ENCODE measurements at regions not wholly inside any gene's neighbourhood (a gene's known extent, or its start where the extent isn't known, plus 50 kb on each side); places are given as distances from the start of the nearest gene placed in this dataset.
"Not testable (repeated sequence)": the region's sequence is repeated elsewhere in the genome, so short reads cannot be mapped to it uniquely, and the experiment has no call there.

- H3K4me3 ChIP-seq (ENCODE audit: low read depth, low read length); DNase-seq (ENCODE audit: low read depth): not testable (repeated sequence)
Measured at GRCh38 chr1:66424530-66424929, 109.4 kb upstream of the SGIP1 start.

DNA sequence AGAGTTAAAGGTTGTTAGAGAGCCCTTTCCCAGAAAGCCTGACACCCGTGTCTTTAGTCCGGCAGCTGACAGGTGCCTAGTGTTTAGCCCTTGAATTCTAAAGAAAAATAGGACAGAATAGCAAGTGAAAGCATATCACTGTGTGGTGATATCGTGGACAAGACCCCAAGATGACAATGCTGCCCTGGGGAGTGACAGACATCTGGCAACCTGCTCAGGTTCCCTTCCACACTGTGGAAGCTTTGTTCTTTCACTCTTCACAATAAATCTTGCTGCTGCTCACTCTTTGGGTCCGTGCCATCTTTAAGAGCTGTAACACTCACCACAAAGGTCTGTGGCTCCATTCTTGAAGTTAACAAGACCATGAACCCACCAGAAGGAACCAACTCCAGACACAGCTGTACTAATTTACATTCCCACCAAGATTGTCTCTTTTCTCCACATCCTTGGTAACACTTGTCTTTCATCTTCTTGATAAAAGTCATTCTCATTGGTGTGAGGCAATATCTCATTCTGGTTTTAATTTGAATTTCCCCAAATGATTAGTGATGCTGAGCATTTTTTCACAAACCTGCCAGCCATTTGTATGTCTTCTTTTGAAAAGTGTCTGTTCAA, 107.6 kb upstream of the SGIP1 start:
- TF ChIP-seq, protein P1, sequence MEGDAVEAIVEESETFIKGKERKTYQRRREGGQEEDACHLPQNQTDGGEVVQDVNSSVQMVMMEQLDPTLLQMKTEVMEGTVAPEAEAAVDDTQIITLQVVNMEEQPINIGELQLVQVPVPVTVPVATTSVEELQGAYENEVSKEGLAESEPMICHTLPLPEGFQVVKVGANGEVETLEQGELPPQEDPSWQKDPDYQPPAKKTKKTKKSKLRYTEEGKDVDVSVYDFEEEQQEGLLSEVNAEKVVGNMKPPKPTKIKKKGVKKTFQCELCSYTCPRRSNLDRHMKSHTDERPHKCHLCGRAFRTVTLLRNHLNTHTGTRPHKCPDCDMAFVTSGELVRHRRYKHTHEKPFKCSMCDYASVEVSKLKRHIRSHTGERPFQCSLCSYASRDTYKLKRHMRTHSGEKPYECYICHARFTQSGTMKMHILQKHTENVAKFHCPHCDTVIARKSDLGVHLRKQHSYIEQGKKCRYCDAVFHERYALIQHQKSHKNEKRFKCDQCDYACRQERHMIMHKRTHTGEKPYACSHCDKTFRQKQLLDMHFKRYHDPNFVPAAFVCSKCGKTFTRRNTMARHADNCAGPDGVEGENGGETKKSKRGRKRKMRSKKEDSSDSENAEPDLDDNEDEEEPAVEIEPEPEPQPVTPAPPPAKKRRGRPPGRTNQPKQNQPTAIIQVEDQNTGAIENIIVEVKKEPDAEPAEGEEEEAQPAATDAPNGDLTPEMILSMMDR (conservative IDR thresholded peaks at IDR 0.05; ENCODE audit: low read depth, low read length) = no peak
- DNase-seq (ENCODE audit: low read depth) = no peak

DNA sequence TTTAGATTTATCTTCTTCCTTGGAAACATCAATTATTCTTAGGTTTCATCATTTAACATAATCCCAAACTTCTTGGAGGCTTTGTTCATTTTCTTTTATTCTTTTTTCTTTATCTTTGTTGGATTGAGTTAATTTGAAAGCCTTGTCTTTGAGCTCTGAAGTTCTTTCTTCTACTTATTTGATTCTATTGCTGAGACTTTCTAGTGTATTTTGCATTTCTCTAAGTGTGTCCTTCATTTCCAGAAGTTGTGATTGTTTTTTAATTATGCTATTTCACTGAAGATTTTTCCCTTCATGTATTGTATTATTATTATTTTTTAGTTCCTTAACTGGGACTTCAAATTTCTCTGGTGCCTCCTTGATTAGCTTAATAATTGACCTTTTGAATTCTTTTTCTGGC, 103.1 kb upstream of the SGIP1 start:
- DNase-seq (ENCODE audit: low read depth); H3K4me3 ChIP-seq (ENCODE audit: low read depth, low read length): not testable (repeated sequence)

More for the DNA sequence above, 107.6 kb upstream of the SGIP1 start:
- H3K4me3 ChIP-seq (ENCODE audit: low read depth, low read length) = no peak overlapping the region

DNA sequence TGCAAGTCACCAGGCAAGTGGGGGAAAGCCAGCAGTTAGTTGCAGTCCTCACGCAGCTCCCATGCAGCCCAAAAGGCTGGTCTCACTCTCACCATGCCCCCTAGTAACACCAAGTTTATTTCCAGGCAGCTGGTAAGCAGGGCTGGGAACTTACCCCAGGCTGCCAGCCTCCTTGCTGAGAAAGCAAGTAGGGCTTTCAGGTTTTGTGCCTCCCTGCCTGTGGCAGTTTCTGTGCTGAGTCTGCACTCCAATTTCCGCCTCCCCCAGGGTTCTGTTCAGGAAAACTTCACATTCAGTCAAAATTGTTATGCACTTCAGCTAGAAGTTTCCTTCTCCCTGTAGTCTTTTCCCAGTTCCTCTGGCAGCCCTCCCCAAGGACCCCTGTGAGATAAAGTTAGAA, 102.0 kb upstream of the SGIP1 start:
- DNase-seq (ENCODE audit: low read depth) = no peak
- H3K4me3 ChIP-seq (ENCODE audit: low read depth, low read length) = no peak overlapping the region
- TF ChIP-seq, protein P1 (conservative IDR thresholded peaks at IDR 0.05; ENCODE audit: low read depth, low read length) = no peak

DNA sequence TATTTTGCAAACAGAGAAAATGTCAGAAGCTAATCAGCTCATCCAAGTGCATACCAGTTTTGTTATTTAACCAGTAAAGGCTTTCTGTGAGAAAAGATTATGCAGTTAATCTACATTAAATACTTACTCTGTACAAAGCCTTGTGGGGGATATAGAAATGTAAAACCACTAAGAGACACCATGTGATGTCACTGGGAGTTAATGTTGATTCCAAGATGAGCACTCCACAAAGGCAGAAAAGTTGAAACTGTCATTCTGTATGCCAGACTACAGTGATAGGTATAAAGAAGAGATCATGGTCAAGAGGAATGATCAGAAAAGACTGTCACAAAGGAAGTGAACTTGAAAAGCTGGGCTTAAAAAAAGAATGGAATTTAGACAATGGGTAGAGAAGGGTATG, 100.3 kb upstream of the SGIP1 start:
- no peak for DNase-seq (ENCODE audit: low read depth)
- H3K4me3 ChIP-seq (ENCODE audit: low read depth, low read length) = no peak overlapping the region
- TF ChIP-seq, protein P1 (conservative IDR thresholded peaks at IDR 0.05; ENCODE audit: low read depth, low read length) = no peak

DNA sequence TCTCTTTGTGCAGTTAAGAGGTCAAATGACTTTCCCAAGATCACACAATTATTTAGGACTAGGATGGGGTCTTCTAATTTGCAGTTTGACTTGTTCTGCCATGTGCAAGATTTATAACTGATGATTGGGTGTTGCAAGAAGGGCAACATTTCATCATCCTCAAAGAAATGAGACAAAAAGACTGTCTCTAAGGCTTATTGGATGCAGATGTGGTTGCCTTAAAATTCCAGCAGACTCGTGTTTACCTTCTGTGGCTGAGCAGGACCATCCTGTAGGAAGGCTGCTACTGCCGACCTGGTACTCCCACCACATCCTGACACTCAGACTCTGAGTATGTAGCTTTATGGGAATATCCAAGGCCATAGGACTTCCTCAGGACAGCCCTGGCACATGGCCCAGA, 99.9 kb upstream of the SGIP1 start:
- TF ChIP-seq, protein P1 (conservative IDR thresholded peaks at IDR 0.05; ENCODE audit: low read depth, low read length) = no peak
- no peak overlapping the region for H3K4me3 ChIP-seq (ENCODE audit: low read depth, low read length)
- peak; percentile 26 for DNase-seq (ENCODE audit: low read depth)

GRCh38 chr1:66435541-66435940, 98.4 kb upstream of the SGIP1 start:
- H3K4me3 ChIP-seq (ENCODE audit: low read depth, low read length) = no peak overlapping the region
- no peak for DNase-seq (ENCODE audit: low read depth)
- TF ChIP-seq, protein P1 (conservative IDR thresholded peaks at IDR 0.05; ENCODE audit: low read depth, low read length) = no peak

DNA sequence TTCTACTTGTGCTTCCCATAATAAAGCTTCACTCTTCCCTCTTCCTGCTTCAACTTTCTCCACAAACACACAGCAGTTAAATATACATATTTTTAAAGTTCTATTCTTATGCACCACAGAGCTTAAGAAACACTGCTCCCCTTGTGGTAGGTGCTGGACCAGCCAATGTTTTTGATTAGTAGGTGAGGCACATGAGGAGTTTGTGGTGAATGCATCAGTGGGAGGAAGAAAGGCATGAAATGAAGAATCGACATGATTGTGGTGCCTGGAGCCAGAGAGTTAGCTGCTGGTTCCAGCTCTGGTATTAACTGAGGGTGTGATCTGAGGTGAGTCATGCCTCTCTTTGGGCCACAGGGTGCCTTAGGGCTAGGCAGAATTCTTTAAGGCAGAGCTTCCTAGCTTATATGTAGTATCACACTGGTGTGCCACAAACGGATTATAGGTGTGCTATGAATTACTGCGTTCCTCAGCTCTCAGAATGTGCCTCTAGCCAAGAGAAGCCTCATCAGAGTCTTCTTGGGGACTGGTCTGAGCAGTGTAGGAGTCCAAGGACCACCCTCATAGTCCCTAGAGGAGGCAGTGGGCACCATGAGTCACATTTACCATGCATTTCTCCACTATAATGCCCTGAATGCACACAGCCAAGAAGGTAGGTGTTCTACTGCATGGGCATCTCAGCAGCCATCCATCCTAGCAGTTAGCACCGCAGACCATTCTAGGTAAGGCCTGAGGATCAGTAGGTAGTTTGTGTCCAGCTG, 97.4 kb upstream of the SGIP1 start:
- TF ChIP-seq, protein P1 (conservative IDR thresholded peaks at IDR 0.05; ENCODE audit: low read depth, low read length) = peak; percentile 79
- DNase-seq (ENCODE audit: low read depth) = peak; percentile 89
- no peak overlapping the region for H3K4me3 ChIP-seq (ENCODE audit: low read depth, low read length)
